ENCODE measurements at regions not wholly inside any gene's neighbourhood (a gene's known extent, or its start where the extent isn't known, plus 50 kb on each side); places are given as distances from the start of the nearest gene placed in this dataset.

GRCh38 chr7:123338688-123339087 lies 138.9 kb upstream of the SLC13A1 start:
- no peaks in the 10 kb centered on the region for H3K23me2 ChIP-seq (ENCODE audit: insufficient read length, low read depth, low read length, poor library complexity, severe bottlenecking)
- Mint-ChIP-seq H3K36me3 (ENCODE audit: insufficient read depth in 1 of 3, low read depth in 3 of 3) (no peaks in the 10 kb centered on the region; a peak in 1 of 7 replicates), H3K27me3 (ENCODE audit: low read depth) (no peaks in the 10 kb centered on the region), H3K4me1 (no peaks in the 10 kb centered on the region), H3K9me3 (peaks cover 0 to 2% of the 10 kb centered on the region in 2 experiments; a peak in 1 of 5 replicates), H3K27ac (no peak overlapping the region), H3K4me3 (no peak overlapping the region)
- H4K5ac ChIP-seq (ENCODE audit: insufficient read length, low read depth, low read length), result no peak overlapping the region
- H3K23ac ChIP-seq (ENCODE audit: insufficient read length, low read depth, low read length), result no peak overlapping the region
- H4K20me1 ChIP-seq (ENCODE audit: control insufficient read depth, insufficient read depth, insufficient read length), result no peaks in the 10 kb centered on the region
- H3K79me2 ChIP-seq (ENCODE audit: insufficient read depth, low read length), result no peaks in the 10 kb centered on the region
- H3K9me3 ChIP-seq (ENCODE audit: control insufficient read depth, low read depth, low read length), result no peaks in the 10 kb centered on the region
- no peak overlapping the region for H2AFZ ChIP-seq (ENCODE audit: low read length)
- H3K4ac ChIP-seq (ENCODE audit: low read depth, low read length), result no peak overlapping the region
- H2BK15ac ChIP-seq (ENCODE audit: low read depth, low read length), result no peak overlapping the region
- H2AK5ac ChIP-seq (ENCODE audit: insufficient read length, low read length), result no peak overlapping the region
- no peak overlapping the region for H4K91ac ChIP-seq (ENCODE audit: insufficient read length, low read depth, low read length)
- H2BK120ac ChIP-seq (ENCODE audit: low read depth, low read length, poor library complexity, severe bottlenecking), result no peak overlapping the region
- no peaks in the 10 kb centered on the region for H3K27me3 ChIP-seq (ENCODE audit: insufficient read depth, low read length)
- no peak overlapping the region for H2BK12ac ChIP-seq (ENCODE audit: insufficient read length, low read depth, low read length)
- no peak overlapping the region for H3K56ac ChIP-seq (ENCODE audit: insufficient read length, low read depth, low read length)
- H3K4me1 ChIP-seq (ENCODE audit: insufficient read depth, low read length), result no peaks in the 10 kb centered on the region
- no peak overlapping the region for H3K9ac ChIP-seq (ENCODE audit: extremely low read depth, insufficient read length, low read length)
- no peaks in the 10 kb centered on the region for H3K79me1 ChIP-seq (ENCODE audit: insufficient read depth, low read depth, low read length, poor library complexity, severe bottlenecking)
- no peak overlapping the region for H3K18ac ChIP-seq (ENCODE audit: insufficient read length, low read depth, low read length)
- H3K14ac ChIP-seq (ENCODE audit: insufficient read depth, low read length), result no peak overlapping the region
- no peak overlapping the region for H3K4me2 ChIP-seq (ENCODE audit: insufficient read depth, insufficient read length, low read length)
- H3K27ac ChIP-seq (ENCODE audit: insufficient read length, low read depth, low read length), result no peak overlapping the region
- H2BK5ac ChIP-seq (ENCODE audit: insufficient read length, low read length), result no peak overlapping the region
- no peak for TF ChIP-seq CTCF (conservative IDR thresholded peaks at IDR 0.05)
- no peak overlapping the region for H3T11ph ChIP-seq (ENCODE audit: low read length)
- H2BK20ac ChIP-seq (ENCODE audit: low read depth, low read length, poor library complexity, severe bottlenecking), result no peak overlapping the region
- no peak overlapping the region for H4K8ac ChIP-seq (replicated peaks; ENCODE audit: insufficient read length, low read depth, low read length)
- DNase-seq, result no peak

All from H9 (cell line).